ENCODE measurements at regions not wholly inside any gene's neighbourhood (a gene's known extent, or its start where the extent isn't known, plus 50 kb on each side); places are given as distances from the start of the nearest gene placed in this dataset.

- TF ChIP-seq CTCF (IDR thresholded peaks at IDR 0.05): no peak
- no peak for TF ChIP-seq POLR2AphosphoS5 (IDR thresholded peaks at IDR 0.05; ENCODE audit: insufficient read depth in 1 of 2, low read depth in 1 of 2)
- TF ChIP-seq POLR2A (IDR thresholded peaks at IDR 0.05): no peak
These were observed 1396.8 kb downstream of the LRRC4C start for GRCh38 chr11:40062616-40063015.
